ENCODE measurements at regions not wholly inside any gene's neighbourhood (a gene's known extent, or its start where the extent isn't known, plus 50 kb on each side); places are given as distances from the start of the nearest gene placed in this dataset.

GRCh38 chr2:128452536-128453530 lies 134.2 kb upstream of the HS6ST1 start:
- H3K4me3 ChIP-seq (ENCODE audit: low read depth in 1 of 2, low read length in 2 of 2), result no peak overlapping the region
- no peaks in the 10 kb centered on the region for H3K27me3 ChIP-seq (ENCODE audit: control insufficient read depth in 1 of 2, insufficient read depth in 2 of 2, low read length in 2 of 2)
- 91 to 93% methylated on average over 20 of the region's 20 CpGs for WGBS, 2 donors
- H3K4me1 ChIP-seq (ENCODE audit: control insufficient read depth in 2 of 2, insufficient read depth in 2 of 2, low read length in 1 of 2), result no peaks in the 10 kb centered on the region
- H3K9me3 ChIP-seq (ENCODE audit: control insufficient read depth in 2 of 2, insufficient read depth in 1 of 2, low read depth in 1 of 2, low read length in 1 of 2), result no peaks in the 10 kb centered on the region
- H3K27ac ChIP-seq (ENCODE audit: low read depth in 2 of 2, low read length in 1 of 2), result no peak overlapping the region
- H3K36me3 ChIP-seq (ENCODE audit: control insufficient read depth in 2 of 2, insufficient read depth in 2 of 2, low read length in 1 of 2), result no peaks in the 10 kb centered on the region

- WGBS, 2 donors, result 90 to 95% methylated on average over 12 of the region's 12 CpGs
- Histone ChIP-seq H3K27me3 (ENCODE audit: control insufficient read depth in 1 of 2, insufficient read depth in 2 of 2, low read length in 2 of 2) (peaks cover 0 to 2% of the 10 kb centered on the region in 2 donors), H3K36me3 (ENCODE audit: control insufficient read depth in 2 of 2, insufficient read depth in 2 of 2, low read length in 1 of 2) (no peaks in the 10 kb centered on the region), H3K4me3 (ENCODE audit: low read depth in 1 of 2, low read length in 2 of 2) (no peak overlapping the region), H3K27ac (ENCODE audit: low read depth in 2 of 2, low read length in 1 of 2) (no peak overlapping the region), H3K4me1 (ENCODE audit: control insufficient read depth in 2 of 2, insufficient read depth in 2 of 2, low read length in 1 of 2) (no peaks in the 10 kb centered on the region), H3K9me3 (ENCODE audit: control insufficient read depth in 2 of 2, insufficient read depth in 1 of 2, low read depth in 1 of 2, low read length in 1 of 2) (no peaks in the 10 kb centered on the region)
Observed at GRCh38 chr2:128454980-128455720, 136.5 kb upstream of the HS6ST1 start.

GRCh38 chr2:128455721-128456050 lies 137.0 kb upstream of the HS6ST1 start:
- Histone ChIP-seq H3K4me1 (ENCODE audit: control insufficient read depth in 2 of 2, insufficient read depth in 2 of 2, low read length in 1 of 2) (no peaks in the 10 kb centered on the region), H3K4me3 (ENCODE audit: low read depth in 1 of 2, low read length in 2 of 2) (no peak overlapping the region), H3K27ac (ENCODE audit: low read depth in 2 of 2, low read length in 1 of 2) (no peak overlapping the region), H3K27me3 (ENCODE audit: control insufficient read depth in 1 of 2, insufficient read depth in 2 of 2, low read length in 2 of 2) (peaks cover 0 to 2% of the 10 kb centered on the region in 2 donors), H3K36me3 (ENCODE audit: control insufficient read depth in 2 of 2, insufficient read depth in 2 of 2, low read length in 1 of 2) (no peaks in the 10 kb centered on the region), H3K9me3 (ENCODE audit: control insufficient read depth in 2 of 2, insufficient read depth in 1 of 2, low read depth in 1 of 2, low read length in 1 of 2) (no peaks in the 10 kb centered on the region)
- 100% methylated on average over 1 of the region's 1 CpG for WGBS, 2 donors

GRCh38 chr2:128456281-128456680 lies 137.6 kb upstream of the HS6ST1 start:
- WGBS, 2 donors, result 88 to 94% methylated on average over 5 of the region's 5 CpGs
- Histone ChIP-seq H3K36me3 (ENCODE audit: control insufficient read depth in 2 of 2, insufficient read depth in 2 of 2, low read length in 1 of 2) (no peaks in the 10 kb centered on the region), H3K9me3 (ENCODE audit: control insufficient read depth in 2 of 2, insufficient read depth in 1 of 2, low read depth in 1 of 2, low read length in 1 of 2) (peaks cover 0 to 3% of the 10 kb centered on the region in 2 donors), H3K27me3 (ENCODE audit: control insufficient read depth in 1 of 2, insufficient read depth in 2 of 2, low read length in 2 of 2) (peaks cover 0 to 2% of the 10 kb centered on the region in 2 donors), H3K4me3 (ENCODE audit: low read depth in 1 of 2, low read length in 2 of 2) (no peak overlapping the region), H3K27ac (ENCODE audit: low read depth in 2 of 2, low read length in 1 of 2) (no peak overlapping the region), H3K4me1 (ENCODE audit: control insufficient read depth in 2 of 2, insufficient read depth in 2 of 2, low read length in 1 of 2) (no peaks in the 10 kb centered on the region)

- WGBS, 2 donors, result 96 to 100% methylated on average over 4 of the region's 4 CpGs
- no peaks in the 10 kb centered on the region for H3K36me3 ChIP-seq (ENCODE audit: control insufficient read depth in 2 of 2, insufficient read depth in 2 of 2, low read length in 1 of 2)
- H3K4me1 ChIP-seq (ENCODE audit: control insufficient read depth in 2 of 2, insufficient read depth in 2 of 2, low read length in 1 of 2), result no peaks in the 10 kb centered on the region
- H3K4me3 ChIP-seq (ENCODE audit: low read depth in 1 of 2, low read length in 2 of 2), result no peak overlapping the region
- no peak overlapping the region for H3K27ac ChIP-seq (ENCODE audit: low read depth in 2 of 2, low read length in 1 of 2)
- H3K27me3 ChIP-seq (ENCODE audit: control insufficient read depth in 1 of 2, insufficient read depth in 2 of 2, low read length in 2 of 2), result peaks cover 0 to 2% of the 10 kb centered on the region in 2 donors
- peaks cover 0 to 3% of the 10 kb centered on the region in 2 donors for H3K9me3 ChIP-seq (ENCODE audit: control insufficient read depth in 2 of 2, insufficient read depth in 1 of 2, low read depth in 1 of 2, low read length in 1 of 2)
Observed at GRCh38 chr2:128457006-128457604, 138.4 kb upstream of the HS6ST1 start.

- Histone ChIP-seq H3K4me3 (ENCODE audit: low read depth in 1 of 2, low read length in 2 of 2) (no peak overlapping the region), H3K27ac (ENCODE audit: low read depth in 2 of 2, low read length in 1 of 2) (no peak overlapping the region), H3K9me3 (ENCODE audit: control insufficient read depth in 2 of 2, insufficient read depth in 1 of 2, low read depth in 1 of 2, low read length in 1 of 2) (peaks cover 0 to 3% of the 10 kb centered on the region in 2 donors), H3K36me3 (ENCODE audit: control insufficient read depth in 2 of 2, insufficient read depth in 2 of 2, low read length in 1 of 2) (no peaks in the 10 kb centered on the region), H3K27me3 (ENCODE audit: control insufficient read depth in 1 of 2, insufficient read depth in 2 of 2, low read length in 2 of 2) (peaks cover 0 to 2% of the 10 kb centered on the region in 2 donors), H3K4me1 (ENCODE audit: control insufficient read depth in 2 of 2, insufficient read depth in 2 of 2, low read length in 1 of 2) (no peaks in the 10 kb centered on the region)
- 71 to 92% methylated on average over 5 of the region's 5 CpGs for WGBS, 2 donors
Observed at GRCh38 chr2:128457716-128458115, 139.0 kb upstream of the HS6ST1 start.

GRCh38 chr2:128458505-128458904 lies 139.8 kb upstream of the HS6ST1 start:
- Histone ChIP-seq H3K9me3 (ENCODE audit: control insufficient read depth in 2 of 2, insufficient read depth in 1 of 2, low read depth in 1 of 2, low read length in 1 of 2) (peaks cover 0 to 3% of the 10 kb centered on the region in 2 donors), H3K27ac (ENCODE audit: low read depth in 2 of 2, low read length in 1 of 2) (no peak overlapping the region), H3K27me3 (ENCODE audit: control insufficient read depth in 1 of 2, insufficient read depth in 2 of 2, low read length in 2 of 2) (peaks cover 0 to 2% of the 10 kb centered on the region in 2 donors), H3K4me1 (ENCODE audit: control insufficient read depth in 2 of 2, insufficient read depth in 2 of 2, low read length in 1 of 2) (no peaks in the 10 kb centered on the region), H3K4me3 (ENCODE audit: low read depth in 1 of 2, low read length in 2 of 2) (no peak overlapping the region), H3K36me3 (ENCODE audit: control insufficient read depth in 2 of 2, insufficient read depth in 2 of 2, low read length in 1 of 2) (no peaks in the 10 kb centered on the region)
- 53 to 56% methylated on average over 2 of the region's 2 CpGs for WGBS, 2 donors

- H3K36me3 ChIP-seq (ENCODE audit: control insufficient read depth in 2 of 2, insufficient read depth in 2 of 2, low read length in 1 of 2), result no peaks in the 10 kb centered on the region
- H3K4me3 ChIP-seq (ENCODE audit: low read depth in 1 of 2, low read length in 2 of 2), result no peak overlapping the region
- H3K4me1 ChIP-seq (ENCODE audit: control insufficient read depth in 2 of 2, insufficient read depth in 2 of 2, low read length in 1 of 2), result peaks cover 0 to 6% of the 10 kb centered on the region in 2 donors
- no peak overlapping the region for H3K27ac ChIP-seq (ENCODE audit: low read depth in 2 of 2, low read length in 1 of 2)
- no peaks in the 10 kb centered on the region for H3K27me3 ChIP-seq (ENCODE audit: control insufficient read depth in 1 of 2, insufficient read depth in 2 of 2, low read length in 2 of 2)
- peaks cover 7 to 15% of the 10 kb centered on the region in 2 donors for H3K9me3 ChIP-seq (ENCODE audit: control insufficient read depth in 2 of 2, insufficient read depth in 1 of 2, low read depth in 1 of 2, low read length in 1 of 2)
- WGBS, 2 donors, result 90 to 93% methylated on average over 1 of the region's 1 CpG
Observed at GRCh38 chr2:128464456-128464855, 145.8 kb upstream of the HS6ST1 start.
